HEK293T (cell line): ENCODE measurements at regions not wholly inside any gene's neighbourhood (a gene's known extent, or its start where the extent isn't known, plus 50 kb on each side); places are given as distances from the start of the nearest gene placed in this dataset.

Experiments used
- CTCF ChIA-PET: fragments of 350-600 bp; formaldehyde crosslinking; extraction: SDS; loops from one replicate; lab custom pipeline; 2021; ENCODE audit warnings: antibody characterized with exemption, inconsistent platforms; lab: Yijun Ruan, JAX
- POLR2A ChIA-PET: fragments of 350-600 bp; formaldehyde crosslinking; extraction: SDS; loops from one replicate; lab custom pipeline; 2020; ENCODE audit warnings: antibody characterized with exemption, inconsistent platforms; lab: Yijun Ruan, JAX
- DNase-seq: peaks from one replicate; pipeline ENCODE4 v3.0.0; 2012; ENCODE audit warnings: mixed read lengths; ENCODE audit errors: extremely low spot score
- ARNT ChIP-seq: fragments of 450-650 bp; IDR thresholded peaks from 2 replicates; pipeline ENCODE4 v1.6.1; 2017; ENCODE audit warnings: mild to moderate bottlenecking
- BHLHE40 ChIP-seq: fragments of 450-650 bp; IDR thresholded peaks from 2 replicates; pipeline ENCODE4 v1.6.1; 2016; ENCODE audit warnings: mild to moderate bottlenecking, moderate library complexity, borderline replicate concordance
- CTBP1 ChIP-seq: fragments of 450-650 bp; IDR thresholded peaks from 2 replicates; pipeline ENCODE4 v1.6.1; 2016; ENCODE audit warnings: borderline replicate concordance
- ELF4 ChIP-seq: fragments of 450-650 bp; IDR thresholded peaks from 2 replicates; pipeline ENCODE4 v1.6.1; 2017; ENCODE audit warnings: antibody characterized with exemption
- FOXA1 ChIP-seq: fragments of 450-650 bp; IDR thresholded peaks from 2 replicates; pipeline ENCODE4 v1.6.1; 2016; ENCODE audit warnings: mild to moderate bottlenecking
- FOXK2 ChIP-seq: fragments of 450-650 bp; IDR thresholded peaks from 2 replicates; pipeline ENCODE4 v1.6.1; 2016; ENCODE audit warnings: mild to moderate bottlenecking
- FOXM1 ChIP-seq: fragments of 450-650 bp; IDR thresholded peaks from 2 replicates; pipeline ENCODE4 v1.6.1; 2017; ENCODE audit warnings: mild to moderate bottlenecking, borderline replicate concordance
- HDGF ChIP-seq: fragments of 450-650 bp; IDR thresholded peaks from 2 replicates; pipeline ENCODE4 v1.6.1; 2017; ENCODE audit warnings: antibody characterized with exemption, borderline replicate concordance
- L3MBTL2 ChIP-seq: fragments of 450-650 bp; conservative IDR thresholded peaks from 2 replicates; pipeline ENCODE4 v1.6.1; 2016; ENCODE audit warnings: mild to moderate bottlenecking
- LEF1 ChIP-seq: fragments of 450-650 bp; IDR thresholded peaks from 2 replicates; pipeline ENCODE4 v1.6.1; 2017; ENCODE audit warnings: mild to moderate bottlenecking, borderline replicate concordance
- NFRKB ChIP-seq: fragments of 450-650 bp; IDR thresholded peaks from 2 replicates; pipeline ENCODE4 v1.6.1; 2016; ENCODE audit warnings: mild to moderate bottlenecking, moderate library complexity
- PKNOX1 ChIP-seq: fragments of 450-650 bp; IDR thresholded peaks from 2 replicates; pipeline ENCODE4 v1.6.1; 2016
- SP1 ChIP-seq: fragments of 450-650 bp; IDR thresholded peaks from 2 replicates; pipeline ENCODE4 v1.6.1; 2017
- SUZ12 ChIP-seq: fragments of 450-650 bp; IDR thresholded peaks from 2 replicates; pipeline ENCODE4 v1.6.1; 2016; ENCODE audit warnings: mild to moderate bottlenecking
- TARDBP ChIP-seq: fragments of 450-650 bp; IDR thresholded peaks from 2 replicates; pipeline ENCODE4 v1.6.1; 2016
- ZNF384 ChIP-seq: fragments of 450-650 bp; IDR thresholded peaks from 2 replicates; pipeline ENCODE4 v1.6.1; 2016

GRCh38 chr13:46479691-46480090, 73.3 kb upstream of the LRCH1 start:
- no peak for TF ChIP-seq HDGF
- TF ChIP-seq NFRKB = no peak
- TF ChIP-seq ZNF384 = no peak
- TF ChIP-seq ARNT = no peak
- TF ChIP-seq BHLHE40 = no peak
- no peak for TF ChIP-seq SP1
- TF ChIP-seq FOXK2 = no peak
- TF ChIP-seq PKNOX1 = no peak
- no peak for TF ChIP-seq LEF1
- no peak for TF ChIP-seq TARDBP
- no peak for TF ChIP-seq FOXA1
- no peak for TF ChIP-seq FOXM1
- no peak for TF ChIP-seq SUZ12
- TF ChIP-seq CTBP1 = no peak
- TF ChIP-seq L3MBTL2 = no peak
- TF ChIP-seq ELF4 = no peak
- ChIA-PET POLR2A (no interaction called here), CTCF (no interaction called here)
- DNase-seq = no peak

- ChIA-PET CTCF (no interaction called here), POLR2A (no interaction called here)
- TF ChIP-seq ARNT (no peak), ZNF384 (no peak), HDGF (no peak), TARDBP (no peak), L3MBTL2 (no peak), SP1 (no peak), FOXM1 (no peak), BHLHE40 (no peak), CTBP1 (no peak), ELF4 (no peak), SUZ12 (no peak), FOXK2 (no peak), NFRKB (no peak), LEF1 (no peak), PKNOX1 (no peak), FOXA1 (no peak)
- DNase-seq = no peak
Observed at GRCh38 chr13:46479283-46479682, 73.7 kb upstream of the LRCH1 start.

- POLR2A ChIA-PET = no interaction called here
Observed at GRCh38 chr13:46478651-46479050, 74.3 kb upstream of the LRCH1 start.

GRCh38 chr13:46476174-46476573, 76.8 kb upstream of the LRCH1 start:
- TF ChIP-seq NFRKB (no peak), CTBP1 (no peak), ZNF384 (no peak), FOXA1 (no peak), SUZ12 (no peak), LEF1 (no peak), HDGF (no peak), BHLHE40 (no peak), L3MBTL2 (no peak), TARDBP (no peak), ELF4 (no peak), SP1 (no peak), PKNOX1 (no peak), FOXK2 (no peak), ARNT (no peak), FOXM1 (no peak)
- DNase-seq = no peak
- ChIA-PET CTCF (no interaction called here), POLR2A (no interaction called here)

More at GRCh38 chr13:46478651-46479050, 74.3 kb upstream of the LRCH1 start:
- TF ChIP-seq ELF4 (no peak), L3MBTL2 (no peak), ZNF384 (no peak), NFRKB (no peak), ARNT (no peak), FOXK2 (no peak), LEF1 (no peak), SUZ12 (no peak), FOXA1 (no peak), HDGF (no peak), PKNOX1 (no peak), TARDBP (no peak), BHLHE40 (no peak), CTBP1 (no peak), SP1 (no peak), FOXM1 (no peak)
- CTCF ChIA-PET = no interaction called here
- no peak for DNase-seq

GRCh38 chr13:46475541-46475991, 77.4 kb upstream of the LRCH1 start:
- no peak for TF ChIP-seq PKNOX1
- no peak for TF ChIP-seq SUZ12
- TF ChIP-seq ELF4 = no peak
- TF ChIP-seq ZNF384 = no peak
- TF ChIP-seq CTBP1 = no peak
- ChIA-PET POLR2A (no interaction called here), CTCF (interaction anchor here (0.6 kb wide), 1 partner anchor 20 kb away, joined by 3 read pairs; no protein-coding TSS in a partner anchor)
- DNase-seq = no peak
